GM12878 (cell line): ENCODE measurements at regions not wholly inside any gene's neighbourhood (a gene's known extent, or its start where the extent isn't known, plus 50 kb on each side); places are given as distances from the start of the nearest gene placed in this dataset.

Source experiments
- ATAC-seq: fragments of 200-7000 bp; cut with Tn5 transposase; 3 replicates; pipeline ENCODE4 v1.9.1; 2020; ENCODE audit warnings: mild to moderate bottlenecking, moderate library complexity
- BruUV-seq: library from RNA; stranded (reverse); fragments of 400-500 nt; replicated peaks from 2 replicates; lab custom pipeline; 2021; lab: Mats Ljungman, UMichigan
- CTCF ChIA-PET: fragments of 300-600 bp; sonication (Branson Sonifier 250); formaldehyde crosslinking; extraction: SDS; loops from one replicate; lab custom pipeline; 2021; ENCODE audit warnings: inconsistent platforms; lab: Yijun Ruan, JAX
- POLR2A ChIA-PET: fragments of 350-600 bp; formaldehyde crosslinking; extraction: SDS; loops from one replicate; lab custom pipeline; 2021; ENCODE audit warnings: inconsistent platforms; lab: Charles Lee
- RAD21 ChIA-PET: fragments of 300-600 bp; sonication (Branson Sonifier 250); formaldehyde crosslinking; loops from one replicate; lab custom pipeline; 2023; ENCODE audit warnings: antibody characterized with exemption; ENCODE audit not compliant: unreplicated experiment; lab: Charles Lee
- SMC1A ChIA-PET: fragments of 300-600 bp; sonication (Branson Sonifier 250); formaldehyde crosslinking; loops from one replicate; lab custom pipeline; 2023; ENCODE audit not compliant: unreplicated experiment, uncharacterized antibody; lab: Charles Lee
- DNase-seq: peaks from one replicate; pipeline ENCODE4 v3.0.0-alpha.2; 2011; ENCODE audit warnings: low read depth, low spot score
- FAIRE-seq: peaks from 3 replicates; lab custom pipeline; 2011; peaks lifted over from hg19 to GRCh38; lab: Jason Lieb, UNC
- H2AFZ ChIP-seq: 2 replicates; pipeline ENCODE4 v1.6.0; 2011; ENCODE audit warnings: low read depth, low read length, control low read depth; ENCODE audit not compliant: control insufficient read depth
- H3K27ac ChIP-seq: 2 replicates; pipeline ENCODE4 v1.5.1; 2011; ENCODE audit warnings: control low read depth; ENCODE audit not compliant: control insufficient read depth, insufficient read depth
- H3K27me3 ChIP-seq, 2 experiments: replicated peaks in 1 of 2; 2 replicates each; pipeline versions ENCODE4 v1.6.0 to v1.6.1; 2011; ENCODE audit warnings: low read length in 1 of 2; ENCODE audit not compliant: control insufficient read depth in 2 of 2, insufficient read depth in 2 of 2
- H3K36me3 ChIP-seq, 2 experiments: 2 replicates each; pipeline ENCODE4 v1.5.1; 2011; ENCODE audit warnings: low read length in 1 of 2; ENCODE audit not compliant: control insufficient read depth in 2 of 2, insufficient read depth in 2 of 2
- H3K4me1 ChIP-seq: 2 replicates; pipeline ENCODE4 v1.6.1; 2011; ENCODE audit warnings: mild to moderate bottlenecking, low read length, moderate library complexity, mixed read lengths; ENCODE audit not compliant: control insufficient read depth, insufficient read depth
- H3K4me2 ChIP-seq: 2 replicates; pipeline ENCODE4 v1.6.0; 2011; ENCODE audit warnings: control low read depth; ENCODE audit not compliant: control insufficient read depth, insufficient read depth
- H3K4me3 ChIP-seq: fragments of 200-600 bp; sonication (generic); 2 replicates; pipeline ENCODE4 v1.5.1; 2016
- H3K79me2 ChIP-seq: 2 replicates; pipeline ENCODE4 v1.6.0; 2011; ENCODE audit warnings: low read length; ENCODE audit not compliant: control insufficient read depth, insufficient read depth
- H3K9ac ChIP-seq: 2 replicates; pipeline ENCODE4 v1.8.0; 2011; ENCODE audit warnings: low read length, control low read depth, mixed read lengths; ENCODE audit not compliant: control insufficient read depth, insufficient read depth
- H3K9me3 ChIP-seq: replicated peaks from 3 replicates; pipeline ENCODE4 v1.5.1; 2011; ENCODE audit warnings: mild to moderate bottlenecking, low read length; ENCODE audit not compliant: control insufficient read depth, insufficient read depth
- H4K20me1 ChIP-seq: 2 replicates; pipeline ENCODE4 v1.6.0; 2011; ENCODE audit not compliant: control insufficient read depth, insufficient read depth
- CBX5 ChIP-seq: sonication (generic); IDR thresholded peaks from 2 replicates; pipeline ENCODE4 v1.6.1; 2016; ENCODE audit warnings: low read depth, moderate library complexity, mild to moderate bottlenecking, inconsistent platforms
- DPF2 ChIP-seq: fragments of 450-650 bp; IDR thresholded peaks from 2 replicates; pipeline ENCODE4 v1.6.1; 2017; ENCODE audit warnings: mild to moderate bottlenecking
- GABPA ChIP-seq: IDR thresholded peaks from 2 replicates; pipeline ENCODE4 v1.6.1; 2014; ENCODE audit warnings: antibody characterized with exemption, low read depth, mild to moderate bottlenecking, inconsistent platforms
- NRF1 ChIP-seq: conservative IDR thresholded peaks from 2 replicates; pipeline ENCODE4 v1.6.1; 2011; ENCODE audit warnings: mild to moderate bottlenecking, low read depth, low read length, improper control_type of control experiment
- RBBP5 ChIP-seq: fragments of 200-600 bp; sonication (generic); conservative IDR thresholded peaks from 2 replicates; pipeline ENCODE4 v1.6.1; 2016
- RUNX3 ChIP-seq: IDR thresholded peaks from 2 replicates; pipeline ENCODE4 v1.6.1; 2012; ENCODE audit warnings: low read length, inconsistent platforms
- whole genome bisulfite sequencing: methylation state at CpG from one replicate; pipeline ENCODE4 v1.1.6; 2016; ENCODE audit warnings: low lambda C conversion rate; ENCODE audit not compliant: insufficient replicate concordance, insufficient coverage; ENCODE audit errors: missing lambda C conversion rate; 5-methylcytosine and 5-hydroxymethylcytosine counted together
- in situ Hi-C: fragments of 300-500 bp; cut with MboI; formaldehyde crosslinking; loops from 9 replicates; pipeline ENCODE4 v1.14.3; 2018; ENCODE audit warnings: mixed read lengths
- intact Hi-C: fragments of 100-400 bp; cut with micrococcal nuclease; formaldehyde crosslinking; loops from one replicate; pipeline ENCODE4 v1.14.2; 2022; ENCODE audit not compliant: unreplicated experiment
- TF ChIP-seq, protein P1 (sequence below): fragments of 450-650 bp; IDR thresholded peaks from 2 replicates; pipeline ENCODE4 v1.6.1; 2018; ENCODE audit warnings: borderline replicate concordance, mild to moderate bottlenecking; ENCODE audit not compliant: partially characterized antibody

DNA sequence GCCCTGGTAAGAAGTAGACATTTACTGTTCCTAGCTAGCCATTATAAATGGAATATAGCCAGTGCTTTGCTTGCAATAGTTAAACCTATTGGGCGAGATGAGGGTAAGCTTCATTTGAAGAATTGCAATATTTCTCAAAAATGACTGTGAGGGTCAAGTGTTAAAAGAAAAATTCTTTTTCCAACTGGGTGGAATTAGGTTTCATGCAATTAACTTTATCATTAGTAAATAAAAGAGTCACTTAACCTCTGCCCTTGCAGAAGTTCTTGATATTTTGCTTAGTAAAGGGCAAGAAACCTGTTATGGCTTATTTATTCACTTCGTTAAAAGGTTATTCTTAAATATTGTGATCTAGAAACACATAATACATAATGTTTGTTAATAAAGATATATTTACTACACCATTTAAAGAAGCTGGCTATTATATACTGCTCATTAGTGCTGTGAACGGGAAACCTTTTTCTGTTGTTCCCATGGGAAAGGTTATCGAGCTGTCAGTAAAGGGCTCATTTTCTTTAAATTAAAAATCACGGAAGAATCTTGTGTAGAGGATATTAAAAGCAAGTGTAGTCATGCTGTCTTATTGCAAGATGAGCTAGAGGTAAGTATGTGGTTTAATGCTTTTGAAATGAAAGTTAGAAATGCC lies 370.5 kb downstream of the CSNK1G3 start:
- Histone ChIP-seq H3K27me3 (no peaks in the 10 kb centered on the region; a peak in 1 of 4 replicates), H4K20me1 (no peaks in the 10 kb centered on the region), H3K4me3 (no peak overlapping the region), H2AFZ (no peak overlapping the region), H3K4me1 (no peaks in the 10 kb centered on the region), H3K27ac (no peak overlapping the region), H3K9me3 (no peaks in the 10 kb centered on the region), H3K9ac (no peak overlapping the region), H3K79me2 (no peaks in the 10 kb centered on the region), H3K36me3 (no peaks in the 10 kb centered on the region), H3K4me2 (no peak overlapping the region)
- in situ Hi-C loops (no loop called here), intact Hi-C loops (no loop called here)
- no peak for ATAC-seq
- BruUV-seq, result no TSS peak
- ChIA-PET SMC1A (no interaction called here), POLR2A (interaction anchor here (0.5 kb wide), 1 partner anchor 160 kb away, joined by 9 read pairs; no protein-coding TSS in a partner anchor), RAD21 (no interaction called here), CTCF (interaction anchor here (1.2 kb wide), 1 partner anchor 8 kb away, joined by 3 read pairs; no protein-coding TSS in a partner anchor)
- 35% methylated on average over 5 of the region's 5 CpGs for WGBS
- no peak for DNase-seq
- TF ChIP-seq RUNX3, result no peak
- TF ChIP-seq GABPA, result no peak
- TF ChIP-seq, protein P1, sequence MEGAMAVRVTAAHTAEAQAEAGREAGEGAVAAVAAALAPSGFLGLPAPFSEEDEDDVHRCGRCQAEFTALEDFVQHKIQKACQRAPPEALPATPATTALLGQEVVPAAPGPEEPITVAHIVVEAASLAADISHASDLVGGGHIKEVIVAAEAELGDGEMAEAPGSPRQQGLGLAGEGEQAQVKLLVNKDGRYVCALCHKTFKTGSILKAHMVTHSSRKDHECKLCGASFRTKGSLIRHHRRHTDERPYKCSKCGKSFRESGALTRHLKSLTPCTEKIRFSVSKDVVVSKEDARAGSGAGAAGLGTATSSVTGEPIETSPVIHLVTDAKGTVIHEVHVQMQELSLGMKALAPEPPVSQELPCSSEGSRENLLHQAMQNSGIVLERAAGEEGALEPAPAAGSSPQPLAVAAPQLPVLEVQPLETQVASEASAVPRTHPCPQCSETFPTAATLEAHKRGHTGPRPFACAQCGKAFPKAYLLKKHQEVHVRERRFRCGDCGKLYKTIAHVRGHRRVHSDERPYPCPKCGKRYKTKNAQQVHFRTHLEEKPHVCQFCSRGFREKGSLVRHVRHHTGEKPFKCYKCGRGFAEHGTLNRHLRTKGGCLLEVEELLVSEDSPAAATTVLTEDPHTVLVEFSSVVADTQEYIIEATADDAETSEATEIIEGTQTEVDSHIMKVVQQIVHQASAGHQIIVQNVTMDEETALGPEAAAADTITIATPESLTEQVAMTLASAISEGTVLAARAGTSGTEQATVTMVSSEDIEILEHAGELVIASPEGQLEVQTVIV, result no peak
- TF ChIP-seq DPF2, result no peak
- no peak for TF ChIP-seq CBX5
- TF ChIP-seq RBBP5, result no peak
- TF ChIP-seq NRF1, result no peak
- no peak for FAIRE-seq
